NCI-H2029 (cell line): ENCODE measurements at regions not wholly inside any gene's neighbourhood (a gene's known extent, or its start where the extent isn't known, plus 50 kb on each side); places are given as distances from the start of the nearest gene placed in this dataset.
"Not testable (repeated sequence)": the region's sequence is repeated elsewhere in the genome, so short reads cannot be mapped to it uniquely, and the experiment has no call there.

Source experiments
- DNase-seq: peaks from one replicate; lab custom pipeline; 2025; lab: John Stamatoyannopoulos, UW

- not testable (repeated sequence) for DNase-seq
Observed at GRCh38 chr14:105734241-105734640, 207.9 kb downstream of the TMEM121 start.

GRCh38 chr14:105736331-105736730 is 209.9 kb downstream of the TMEM121 start:
- DNase-seq, result not testable (repeated sequence)

GRCh38 chr14:105737504-105738246 is 211.3 kb downstream of the TMEM121 start:
- no peak for DNase-seq

- no peak for DNase-seq
Observed at GRCh38 chr14:105738638-105739037, 212.3 kb downstream of the TMEM121 start.

GRCh38 chr14:105739331-105740102 is 213.1 kb downstream of the TMEM121 start:
- no peak for DNase-seq

- DNase-seq, result not testable (repeated sequence)
Observed at GRCh38 chr14:105740272-105740671, 213.9 kb downstream of the TMEM121 start.

- not testable (repeated sequence) for DNase-seq
Observed at GRCh38 chr14:105740961-105741360, 214.6 kb downstream of the TMEM121 start.

- not testable (repeated sequence) for DNase-seq
Observed at GRCh38 chr14:105741707-105742530, 215.5 kb downstream of the TMEM121 start.

- DNase-seq, result no peak
Observed at GRCh38 chr14:105742531-105742848, 216.1 kb downstream of the TMEM121 start.

GRCh38 chr14:105742904-105743701 is 216.7 kb downstream of the TMEM121 start:
- not testable (repeated sequence) for DNase-seq

GRCh38 chr14:105744213-105744787 is 217.9 kb downstream of the TMEM121 start:
- not testable (repeated sequence) for DNase-seq

- no peak for DNase-seq
Observed at GRCh38 chr14:105745433-105746123, 219.2 kb downstream of the TMEM121 start.

- DNase-seq, result no peak
Observed at GRCh38 chr14:105746124-105746514, 219.7 kb downstream of the TMEM121 start.

- not testable (repeated sequence) for DNase-seq
Observed at GRCh38 chr14:105746800-105747502, 220.6 kb downstream of the TMEM121 start.

- DNase-seq, result not testable (repeated sequence)
Observed at GRCh38 chr14:105747503-105748203, 221.3 kb downstream of the TMEM121 start.

GRCh38 chr14:105748204-105748578 is 221.8 kb downstream of the TMEM121 start:
- no peak for DNase-seq

- DNase-seq, result not testable (repeated sequence)
Observed at GRCh38 chr14:105748710-105749109, 222.3 kb downstream of the TMEM121 start.

GRCh38 chr14:105749870-105750541 is 223.6 kb downstream of the TMEM121 start:
- DNase-seq, result not testable (repeated sequence)

GRCh38 chr14:105751291-105751751 is 224.9 kb downstream of the TMEM121 start:
- not testable (repeated sequence) for DNase-seq
